ENCODE measurements at regions not wholly inside any gene's neighbourhood (a gene's known extent, or its start where the extent isn't known, plus 50 kb on each side); places are given as distances from the start of the nearest gene placed in this dataset.

DNA sequence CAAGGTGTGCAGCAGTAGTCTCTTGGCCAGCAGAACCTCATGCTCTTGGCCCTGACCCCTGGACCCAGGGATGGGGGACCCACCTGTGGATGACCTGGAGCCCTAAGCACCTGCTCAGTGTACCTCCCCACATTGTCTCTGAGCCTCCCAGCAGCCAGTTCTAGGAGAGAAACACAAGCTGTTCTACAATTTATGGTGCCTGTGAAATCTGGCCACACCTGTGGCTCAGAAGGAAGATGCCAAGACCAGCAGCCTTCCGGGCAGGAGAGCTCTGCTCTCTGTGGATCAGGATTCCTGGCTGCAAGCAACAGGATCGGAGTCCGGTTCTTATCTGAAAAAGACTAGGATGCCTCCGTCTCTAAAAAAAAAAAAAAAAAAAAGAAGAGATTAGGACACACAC, 103.6 kb upstream of the ANO1 start:
- H4K8ac ChIP-seq (ENCODE audit: low read length): no peak overlapping the region
- H3K4ac ChIP-seq (ENCODE audit: low read depth in 1 of 2, low read length in 2 of 2): no peak overlapping the region
- no peak for DNase-seq
- H3K36me3 ChIP-seq (ENCODE audit: control insufficient read depth in 1 of 2, insufficient read depth in 2 of 2, low read depth in 1 of 2, low read length in 2 of 2): no peaks in the 10 kb centered on the region
- over 99% methylated on average over 4 of the region's 4 CpGs for WGBS
- H3K79me1 ChIP-seq (replicated peaks; ENCODE audit: low read length, poor library complexity, severe bottlenecking): no peaks in the 10 kb centered on the region
- H3K23ac ChIP-seq (ENCODE audit: low read length in 2 of 2): no peak overlapping the region
- no peak overlapping the region for H3K14ac ChIP-seq (ENCODE audit: low read length in 2 of 2)
- H2BK12ac ChIP-seq (ENCODE audit: low read length in 2 of 2): no peak overlapping the region
- no peak overlapping the region for H2BK15ac ChIP-seq (ENCODE audit: low read depth, poor library complexity, severe bottlenecking)
- peaks cover 5% of the 10 kb centered on the region for H3K4me1 ChIP-seq (ENCODE audit: control insufficient read depth, insufficient read depth, low read depth, low read length)
- no peak overlapping the region for H2AFZ ChIP-seq (ENCODE audit: low read depth, low read length)
- H2AK5ac ChIP-seq (ENCODE audit: low read length, severe bottlenecking): no peak overlapping the region
- peaks cover 43 to 69% of the 10 kb centered on the region in 2 experiments for H3K27me3 ChIP-seq (ENCODE audit: control insufficient read depth in 1 of 2, insufficient read depth in 1 of 2, low read length in 2 of 2)
- H3K4me2 ChIP-seq (ENCODE audit: low read length, poor library complexity, severe bottlenecking): no peak overlapping the region
- H3K27ac ChIP-seq (ENCODE audit: low read length, poor library complexity, severe bottlenecking): no peak overlapping the region
- H3K9ac ChIP-seq (ENCODE audit: low read length): no peak overlapping the region
- H3K18ac ChIP-seq (ENCODE audit: low read depth in 1 of 2, low read length in 2 of 2): no peak overlapping the region
- no peak overlapping the region for H2BK120ac ChIP-seq (ENCODE audit: low read depth, low read length)
- no peak overlapping the region for H3K4me3 ChIP-seq (ENCODE audit: insufficient read depth in 1 of 2, low read depth in 1 of 2, low read length in 2 of 2)
- no peak overlapping the region for H4K91ac ChIP-seq (ENCODE audit: low read length)
- H3K9me3 ChIP-seq (ENCODE audit: control insufficient read depth, low read length): no peaks in the 10 kb centered on the region
- no peak overlapping the region for H2BK5ac ChIP-seq (ENCODE audit: low read depth, low read length, poor library complexity, severe bottlenecking)

DNA sequence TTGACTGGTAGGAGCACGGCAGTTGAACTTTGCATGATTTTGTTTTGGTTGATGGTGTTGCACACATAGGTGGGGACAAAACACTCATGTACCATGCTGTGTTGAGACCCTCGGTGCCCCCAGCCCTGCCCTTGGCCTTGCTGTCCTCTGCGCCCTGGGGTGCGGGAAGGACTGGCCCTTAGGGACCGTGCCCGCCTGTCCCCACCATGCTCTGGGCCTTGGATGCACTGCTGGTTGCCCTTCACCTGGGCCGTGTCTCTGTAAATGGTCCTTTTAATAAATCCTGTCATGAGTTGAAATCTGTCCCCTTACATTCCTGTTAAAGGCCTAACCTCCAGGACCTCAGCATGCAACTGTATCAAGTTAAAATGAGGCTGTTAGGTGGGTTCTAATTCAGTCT, 102.3 kb upstream of the ANO1 start:
- no peak overlapping the region for H3K27ac ChIP-seq (ENCODE audit: low read length, poor library complexity, severe bottlenecking)

DNA sequence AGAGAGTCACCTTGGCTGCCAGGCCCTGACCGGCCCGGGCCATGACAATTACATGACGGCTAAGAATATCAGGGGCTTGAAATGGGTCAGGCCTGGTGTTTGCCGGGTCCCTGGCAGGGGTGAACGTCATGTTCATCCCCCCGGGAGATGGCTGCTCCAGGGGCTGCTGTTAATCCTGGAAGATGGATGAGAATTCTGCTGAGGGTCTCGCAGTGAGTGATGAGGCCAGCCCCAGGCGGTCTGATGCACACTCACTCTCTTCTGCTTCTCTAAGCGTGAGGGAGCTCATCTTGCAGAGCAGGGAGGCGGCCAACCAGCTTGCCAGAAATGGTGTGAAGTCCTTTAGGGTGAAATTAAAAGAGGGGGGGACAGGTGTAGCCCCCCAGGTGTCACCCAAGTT, 101.3 kb upstream of the ANO1 start:
- no peak overlapping the region for H3K4me3 ChIP-seq (ENCODE audit: insufficient read depth in 1 of 2, low read depth in 1 of 2, low read length in 2 of 2)
- no peaks in the 10 kb centered on the region for H3K4me1 ChIP-seq (ENCODE audit: control insufficient read depth, insufficient read depth, low read depth, low read length)
- H3K27ac ChIP-seq (ENCODE audit: low read length, poor library complexity, severe bottlenecking): no peak overlapping the region
- H3K23ac ChIP-seq (ENCODE audit: low read length in 2 of 2): no peak overlapping the region
- no peak overlapping the region for H3K9ac ChIP-seq (ENCODE audit: low read length)
- no peak overlapping the region for H2BK120ac ChIP-seq (ENCODE audit: low read depth, low read length)
- H3K4me2 ChIP-seq (ENCODE audit: low read length, poor library complexity, severe bottlenecking): no peak overlapping the region
- H2AK5ac ChIP-seq (ENCODE audit: low read length, severe bottlenecking): no peak overlapping the region
- no peak for DNase-seq
- no peaks in the 10 kb centered on the region for H3K79me1 ChIP-seq (replicated peaks; ENCODE audit: low read length, poor library complexity, severe bottlenecking)
- no peak overlapping the region for H2BK15ac ChIP-seq (ENCODE audit: low read depth, poor library complexity, severe bottlenecking)
- H3K18ac ChIP-seq (ENCODE audit: low read depth in 1 of 2, low read length in 2 of 2): no peak overlapping the region
- peaks cover 38 to 57% of the 10 kb centered on the region in 2 experiments for H3K27me3 ChIP-seq (ENCODE audit: control insufficient read depth in 1 of 2, insufficient read depth in 1 of 2, low read length in 2 of 2)
- H4K8ac ChIP-seq (ENCODE audit: low read length): no peak overlapping the region
- H3K36me3 ChIP-seq (ENCODE audit: control insufficient read depth in 1 of 2, insufficient read depth in 2 of 2, low read depth in 1 of 2, low read length in 2 of 2): no peaks in the 10 kb centered on the region
- 91% methylated on average over 10 of the region's 10 CpGs for WGBS
- no peak overlapping the region for H3K4ac ChIP-seq (ENCODE audit: low read depth in 1 of 2, low read length in 2 of 2)
- no peak overlapping the region for H3K14ac ChIP-seq (ENCODE audit: low read length in 2 of 2)
- H2BK5ac ChIP-seq (ENCODE audit: low read depth, low read length, poor library complexity, severe bottlenecking): no peak overlapping the region
- no peaks in the 10 kb centered on the region for H3K9me3 ChIP-seq (ENCODE audit: control insufficient read depth, low read length)
- H4K91ac ChIP-seq (ENCODE audit: low read length): no peak overlapping the region
- no peak overlapping the region for H2BK12ac ChIP-seq (ENCODE audit: low read length in 2 of 2)
- H2AFZ ChIP-seq (ENCODE audit: low read depth, low read length): no peak overlapping the region

More for the DNA sequence above, 102.3 kb upstream of the ANO1 start:
- Histone ChIP-seq H3K79me1 (replicated peaks; ENCODE audit: low read length, poor library complexity, severe bottlenecking) (no peaks in the 10 kb centered on the region), H2AK5ac (ENCODE audit: low read length, severe bottlenecking) (no peak overlapping the region), H3K9me3 (ENCODE audit: control insufficient read depth, low read length) (no peaks in the 10 kb centered on the region), H3K18ac (ENCODE audit: low read depth in 1 of 2, low read length in 2 of 2) (peak overlapping the region in 1 of 2 experiments; percentile 39), H3K14ac (ENCODE audit: low read length in 2 of 2) (no peak overlapping the region), H3K4me1 (ENCODE audit: control insufficient read depth, insufficient read depth, low read depth, low read length) (no peaks in the 10 kb centered on the region), H3K23ac (ENCODE audit: low read length in 2 of 2) (no peak overlapping the region), H4K8ac (ENCODE audit: low read length) (peak overlapping the region; percentile 23), H4K91ac (ENCODE audit: low read length) (no peak overlapping the region), H3K27me3 (ENCODE audit: control insufficient read depth in 1 of 2, insufficient read depth in 1 of 2, low read length in 2 of 2) (peaks cover 36 to 63% of the 10 kb centered on the region in 2 experiments), H3K4me3 (ENCODE audit: insufficient read depth in 1 of 2, low read depth in 1 of 2, low read length in 2 of 2) (no peak overlapping the region), H2BK5ac (ENCODE audit: low read depth, low read length, poor library complexity, severe bottlenecking) (no peak overlapping the region), H3K4ac (ENCODE audit: low read depth in 1 of 2, low read length in 2 of 2) (no peak overlapping the region), H2AFZ (ENCODE audit: low read depth, low read length) (no peak overlapping the region), H2BK12ac (ENCODE audit: low read length in 2 of 2) (no peak overlapping the region), H3K36me3 (ENCODE audit: control insufficient read depth in 1 of 2, insufficient read depth in 2 of 2, low read depth in 1 of 2, low read length in 2 of 2) (no peaks in the 10 kb centered on the region), H2BK15ac (ENCODE audit: low read depth, poor library complexity, severe bottlenecking) (no peak overlapping the region), H3K9ac (ENCODE audit: low read length) (no peak overlapping the region), H2BK120ac (ENCODE audit: low read depth, low read length) (no peak overlapping the region), H3K4me2 (ENCODE audit: low read length, poor library complexity, severe bottlenecking) (no peak overlapping the region)
- no peak for DNase-seq
- 94% methylated on average over 7 of the region's 7 CpGs for WGBS

DNA sequence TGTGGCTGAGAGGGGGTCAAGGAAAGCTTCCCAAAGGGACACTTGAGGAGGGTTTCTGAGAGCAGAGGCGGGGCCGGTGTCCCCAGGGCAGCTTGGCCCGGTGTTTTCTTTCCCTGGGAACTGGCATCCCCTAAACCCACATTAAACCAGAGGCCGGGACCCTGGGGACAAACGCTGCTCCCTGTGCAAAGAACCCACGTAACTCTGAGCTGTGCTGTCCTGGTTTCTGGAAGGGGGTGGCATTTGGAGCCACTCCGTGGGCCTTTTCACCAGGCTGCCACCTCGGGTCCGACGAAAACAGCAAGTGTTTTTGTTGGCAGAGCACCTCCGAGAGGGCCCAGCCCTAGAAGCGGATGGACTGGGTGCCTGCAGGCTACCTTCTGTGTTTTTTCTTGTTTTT, 100.2 kb upstream of the ANO1 start:
- DNase-seq: no peak
- H3K14ac ChIP-seq (ENCODE audit: low read length in 2 of 2): no peak overlapping the region
- 93% methylated on average over 9 of the region's 12 CpGs for WGBS
- no peaks in the 10 kb centered on the region for H3K9me3 ChIP-seq (ENCODE audit: control insufficient read depth, low read length)
- no peaks in the 10 kb centered on the region for H3K4me1 ChIP-seq (ENCODE audit: control insufficient read depth, insufficient read depth, low read depth, low read length)
- H2BK12ac ChIP-seq (ENCODE audit: low read length in 2 of 2): no peak overlapping the region
- H2AFZ ChIP-seq (ENCODE audit: low read depth, low read length): no peak overlapping the region
- no peak overlapping the region for H4K91ac ChIP-seq (ENCODE audit: low read length)
- H3K9ac ChIP-seq (ENCODE audit: low read length): no peak overlapping the region
- no peaks in the 10 kb centered on the region for H3K36me3 ChIP-seq (ENCODE audit: control insufficient read depth in 1 of 2, insufficient read depth in 2 of 2, low read depth in 1 of 2, low read length in 2 of 2)
- no peak overlapping the region for H2BK120ac ChIP-seq (ENCODE audit: low read depth, low read length)
- no peak overlapping the region for H3K4ac ChIP-seq (ENCODE audit: low read depth in 1 of 2, low read length in 2 of 2)
- no peak overlapping the region for H3K23ac ChIP-seq (ENCODE audit: low read length in 2 of 2)
- H3K79me1 ChIP-seq (replicated peaks; ENCODE audit: low read length, poor library complexity, severe bottlenecking): no peaks in the 10 kb centered on the region
- no peak overlapping the region for H4K8ac ChIP-seq (ENCODE audit: low read length)
- no peak overlapping the region for H3K4me2 ChIP-seq (ENCODE audit: low read length, poor library complexity, severe bottlenecking)
- H3K18ac ChIP-seq (ENCODE audit: low read depth in 1 of 2, low read length in 2 of 2): no peak overlapping the region
- H3K27me3 ChIP-seq (ENCODE audit: control insufficient read depth in 1 of 2, insufficient read depth in 1 of 2, low read length in 2 of 2): peaks cover 48 to 61% of the 10 kb centered on the region in 2 experiments
- H3K4me3 ChIP-seq (ENCODE audit: insufficient read depth in 1 of 2, low read depth in 1 of 2, low read length in 2 of 2): no peak overlapping the region
- no peak overlapping the region for H2AK5ac ChIP-seq (ENCODE audit: low read length, severe bottlenecking)
- H2BK5ac ChIP-seq (ENCODE audit: low read depth, low read length, poor library complexity, severe bottlenecking): no peak overlapping the region
- no peak overlapping the region for H2BK15ac ChIP-seq (ENCODE audit: low read depth, poor library complexity, severe bottlenecking)
- no peak overlapping the region for H3K27ac ChIP-seq (ENCODE audit: low read length, poor library complexity, severe bottlenecking)
